HCT116 (cell line): ENCODE measurements at regions not wholly inside any gene's neighbourhood (a gene's known extent, or its start where the extent isn't known, plus 50 kb on each side); places are given as distances from the start of the nearest gene placed in this dataset.
"Not testable (repeated sequence)": the region's sequence is repeated elsewhere in the genome, so short reads cannot be mapped to it uniquely, and the experiment has no call there.

Source experiments
- CTCF ChIP-seq, 3 experiments: fragments of 200-600 bp in 1 of 3; sonication (generic) in 1 of 3; IDR thresholded peaks in 2 of 3; conservative IDR thresholded peaks in 1 of 3; 2 replicates each; pipeline ENCODE4 v1.5.1; 2012 to 2017; ENCODE audit warnings: low read depth in 2 of 3, low read length in 2 of 3, antibody characterized with exemption in 1 of 3, borderline replicate concordance in 1 of 3, control low read depth in 1 of 3, mild to moderate bottlenecking in 1 of 3, mixed read lengths in 1 of 3, mixed run types in 1 of 3, moderate library complexity in 1 of 3; ENCODE audit not compliant: insufficient read depth in 1 of 3
- TCF7L2 ChIP-seq: IDR thresholded peaks from 2 replicates; pipeline ENCODE4 v1.7.0; 2011; ENCODE audit warnings: borderline replicate concordance, inconsistent platforms; ENCODE audit not compliant: insufficient read depth, insufficient read length; ENCODE audit errors: extremely low read depth

- not testable (repeated sequence) for TF ChIP-seq TCF7L2; CTCF (IDR thresholded peaks at IDR 0.05 in 2 of 3, conservative IDR thresholded peaks at IDR 0.05 in 1 of 3; ENCODE audit: borderline replicate concordance in 1 of 3, insufficient read depth in 1 of 3, low read depth in 2 of 3, low read length in 2 of 3)
Measured at GRCh38 chr2:208784774-208785173, 378.2 kb downstream of the PTH2R start.
